ENCODE measurements at regions not wholly inside any gene's neighbourhood (a gene's known extent, or its start where the extent isn't known, plus 50 kb on each side); places are given as distances from the start of the nearest gene placed in this dataset.

GRCh38 chr20:54874718-54875117, 399.3 kb downstream of the DOK5 start:
- TF ChIP-seq POLR2A (IDR thresholded peaks at IDR 0.05), result no peak
- no peak for TF ChIP-seq CTCF (IDR thresholded peaks at IDR 0.05)
- TF ChIP-seq EP300 (IDR thresholded peaks at IDR 0.05), result no peak
